HTR-8/SVneo (cell line): ENCODE measurements at regions not wholly inside any gene's neighbourhood (a gene's known extent, or its start where the extent isn't known, plus 50 kb on each side); places are given as distances from the start of the nearest gene placed in this dataset.
A peak's percentile ranks its signal among the peaks of the same experiment; 100 is the strongest.

Source experiments
- DNase-seq: peaks from one replicate; pipeline ENCODE4 v3.0.0; 2011; ENCODE audit warnings: low spot score, mixed read lengths; ENCODE audit not compliant: insufficient read length
- FAIRE-seq: peaks from 2 replicates; lab custom pipeline; 2011; peaks lifted over from hg19 to GRCh38; lab: Jason Lieb, UNC

DNA sequence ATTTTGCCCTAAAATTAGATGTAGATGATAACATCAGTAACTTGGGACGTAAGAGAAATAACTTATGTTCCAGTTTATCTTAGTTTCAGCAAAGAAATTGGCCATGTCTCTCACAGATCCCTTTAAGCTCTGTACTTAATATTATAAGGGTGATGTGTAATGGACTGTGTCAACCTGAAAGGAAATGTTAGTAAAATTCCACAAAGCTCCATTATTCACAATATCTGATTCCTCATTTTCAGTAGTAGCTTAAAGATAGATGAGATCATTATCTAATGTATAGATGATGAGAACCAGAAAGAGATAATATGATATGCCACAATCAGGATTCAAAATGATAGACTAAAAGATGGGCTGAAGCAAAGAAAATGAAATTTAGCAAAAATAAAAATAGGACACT lies 316.8 kb upstream of the CHRM2 start:
- FAIRE-seq, result no peak

DNA sequence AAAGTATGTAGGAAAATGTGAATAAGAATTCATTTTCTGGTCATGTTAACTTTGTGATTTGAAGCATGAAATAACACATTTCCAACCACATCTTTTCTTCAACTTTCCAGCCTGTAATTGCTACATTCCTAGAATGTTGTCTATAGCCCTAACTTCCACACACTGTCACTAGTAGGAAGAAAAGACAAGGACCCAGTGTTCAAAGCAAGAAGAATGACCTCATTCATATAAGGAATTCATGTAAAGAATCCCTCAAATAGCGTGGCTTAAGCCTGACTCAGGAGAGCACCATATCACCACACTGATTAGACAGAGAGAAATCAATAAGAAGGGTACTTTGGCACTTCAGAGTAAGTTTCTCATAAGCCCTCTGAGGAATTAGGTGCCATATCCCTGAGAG lies 318.7 kb upstream of the CHRM2 start:
- DNase-seq (no peak), FAIRE-seq (no peak)

More for the DNA sequence above, 316.8 kb upstream of the CHRM2 start:
- no peak for DNase-seq

DNA sequence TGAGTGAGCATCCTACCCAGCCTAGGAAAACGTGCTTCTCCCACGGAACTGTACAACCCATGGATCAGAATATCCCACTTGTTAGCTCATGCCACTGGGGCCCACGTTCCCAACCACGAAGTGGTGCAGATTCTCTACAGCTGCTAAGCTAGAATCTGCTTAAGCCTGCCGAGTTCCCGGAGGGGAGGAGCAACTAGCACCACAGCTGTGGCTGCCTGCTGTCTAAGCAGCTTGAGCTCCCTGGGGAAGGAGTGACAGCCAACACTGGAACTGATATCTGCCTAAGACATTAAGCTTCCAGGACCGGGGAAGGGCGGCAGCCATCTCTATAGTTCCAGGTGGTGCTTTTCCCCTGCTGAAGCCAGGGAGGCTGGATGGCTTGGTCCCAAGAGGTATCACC lies 334.7 kb upstream of the CHRM2 start:
- FAIRE-seq (no peak), DNase-seq (no peak)

DNA sequence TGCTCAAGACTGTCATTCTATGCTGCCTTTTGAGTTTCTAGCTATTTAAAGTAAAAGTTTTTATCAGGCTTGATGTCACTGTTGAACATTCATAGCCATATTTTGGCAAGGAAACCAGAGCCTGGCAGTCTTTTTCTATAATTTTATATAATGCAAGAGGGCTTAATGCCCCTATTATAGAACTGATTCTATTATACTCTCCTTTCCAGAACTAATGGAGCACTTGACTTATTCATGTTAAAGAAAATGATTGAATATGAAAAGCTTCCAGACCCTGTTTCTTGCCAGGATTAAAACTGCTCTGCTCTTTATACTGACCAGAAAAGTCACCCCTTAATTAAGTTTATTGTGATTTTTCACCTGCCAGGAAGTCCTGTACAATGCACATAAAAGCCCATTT lies 337.6 kb upstream of the CHRM2 start:
- DNase-seq (no peak), FAIRE-seq (no peak)

DNA sequence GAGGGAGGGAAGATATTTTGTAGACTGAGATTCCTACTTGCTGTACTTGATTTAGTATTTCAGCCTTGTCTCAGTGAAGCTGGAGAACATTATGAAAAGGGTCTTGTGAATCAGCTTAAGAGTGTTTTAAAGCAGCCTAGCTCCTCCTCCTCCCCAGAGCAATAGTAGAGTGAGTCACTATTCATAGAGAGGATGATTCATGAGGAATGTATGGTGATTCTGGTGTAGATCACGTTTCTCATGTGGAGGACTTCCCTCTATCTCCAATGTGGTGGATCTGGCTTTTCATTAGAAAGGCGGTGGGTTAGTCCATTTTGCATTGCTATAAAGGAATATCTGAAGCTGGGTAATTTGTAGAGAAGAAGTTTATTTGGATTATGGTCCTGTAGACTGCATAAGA lies 340.1 kb upstream of the CHRM2 start:
- DNase-seq (peak; percentile 46), FAIRE-seq (no peak)

DNA sequence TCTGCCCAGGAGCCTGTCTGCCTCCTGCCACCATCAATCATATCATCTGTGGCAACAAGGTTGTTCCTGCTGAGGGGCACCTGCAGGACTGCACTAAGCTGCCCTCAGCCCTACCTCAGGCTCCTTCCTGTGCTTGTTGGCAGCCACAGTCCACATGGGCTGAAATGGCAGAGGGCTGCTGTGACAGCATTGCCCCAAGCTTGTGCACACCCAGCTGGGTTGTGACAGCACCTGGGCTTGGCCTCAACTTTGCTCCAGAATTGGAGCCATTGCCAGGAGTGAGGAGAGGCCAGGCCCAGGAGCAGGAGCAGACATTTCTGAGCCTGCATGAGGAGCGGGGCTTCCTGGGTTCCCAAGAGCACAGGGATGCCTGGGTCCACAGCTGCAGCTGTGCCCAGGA lies 340.9 kb upstream of the CHRM2 start:
- no peak for FAIRE-seq
- DNase-seq, result no peak

DNA sequence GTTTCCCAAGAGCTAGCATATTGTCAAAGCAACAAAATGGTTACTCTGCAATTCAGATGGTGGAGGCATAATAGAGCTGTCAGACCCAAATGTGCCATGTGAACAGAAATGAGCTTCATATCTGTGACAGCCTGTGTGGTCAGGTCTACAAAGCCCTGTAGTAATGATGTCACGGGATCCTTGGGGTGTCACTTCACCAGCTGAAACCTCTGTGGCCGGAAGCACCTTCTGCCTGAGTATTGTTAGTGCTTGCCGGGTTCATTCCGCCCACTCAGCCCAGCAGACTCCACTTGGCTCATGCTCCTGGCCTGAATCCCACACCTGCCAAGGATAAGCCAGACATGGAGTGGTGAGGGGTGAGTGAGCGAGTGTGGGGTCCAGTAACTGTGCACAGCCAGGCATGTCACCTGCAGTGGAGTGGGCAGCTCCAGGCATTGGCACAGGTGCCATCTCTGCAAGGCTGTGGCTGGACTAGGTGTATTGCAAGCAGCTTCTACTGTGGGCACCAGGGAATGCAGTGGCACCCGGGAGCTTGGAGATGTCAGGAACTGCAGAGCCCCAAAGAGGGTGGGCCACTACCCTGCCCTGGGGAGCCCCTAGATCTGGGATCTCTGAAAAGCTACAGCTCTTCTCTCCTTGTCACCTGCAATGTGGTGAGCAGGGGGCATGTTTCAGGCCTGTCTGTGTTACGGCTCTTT lies 341.9 kb upstream of the CHRM2 start:
- no peak for FAIRE-seq
- no peak for DNase-seq

DNA sequence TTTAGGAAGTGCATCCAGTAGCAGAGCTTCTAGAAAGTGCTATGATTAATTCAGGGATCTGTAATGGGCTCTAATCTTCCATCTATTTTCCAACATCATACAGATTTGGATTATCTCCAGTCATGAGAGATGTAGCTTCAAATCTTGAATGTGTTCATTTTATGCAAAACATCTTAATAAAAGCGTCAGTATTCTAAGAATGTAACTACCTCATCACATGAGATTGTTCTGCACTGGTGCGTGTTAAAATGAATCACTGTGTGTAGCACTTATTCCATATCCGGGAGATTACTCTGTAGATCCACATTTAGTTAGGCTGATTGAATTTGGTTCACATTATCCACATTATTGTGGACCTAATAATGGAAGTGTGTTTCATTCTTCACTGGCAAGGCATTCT lies 344.9 kb upstream of the CHRM2 start:
- no peak for FAIRE-seq
- DNase-seq, result no peak

DNA sequence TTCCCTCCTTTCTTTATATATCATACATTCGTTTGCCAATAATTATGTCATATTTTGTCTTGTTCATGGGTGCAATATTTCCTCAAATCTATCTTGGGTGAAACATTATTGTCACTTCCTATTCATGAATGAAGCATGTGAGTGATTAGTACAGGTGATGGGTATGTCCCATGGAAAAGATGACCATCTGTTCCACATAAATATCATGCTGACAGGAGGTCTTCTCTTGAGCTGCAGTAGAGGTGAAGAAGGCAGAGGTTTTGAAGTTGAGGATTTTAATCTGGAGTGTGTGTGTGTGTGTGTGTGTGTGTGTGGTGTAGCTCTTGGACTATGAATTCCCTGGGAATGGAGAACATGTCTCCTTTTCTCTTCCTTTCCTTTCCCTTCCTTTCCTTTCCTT lies 350.5 kb upstream of the CHRM2 start:
- DNase-seq (no peak), FAIRE-seq (no peak)

DNA sequence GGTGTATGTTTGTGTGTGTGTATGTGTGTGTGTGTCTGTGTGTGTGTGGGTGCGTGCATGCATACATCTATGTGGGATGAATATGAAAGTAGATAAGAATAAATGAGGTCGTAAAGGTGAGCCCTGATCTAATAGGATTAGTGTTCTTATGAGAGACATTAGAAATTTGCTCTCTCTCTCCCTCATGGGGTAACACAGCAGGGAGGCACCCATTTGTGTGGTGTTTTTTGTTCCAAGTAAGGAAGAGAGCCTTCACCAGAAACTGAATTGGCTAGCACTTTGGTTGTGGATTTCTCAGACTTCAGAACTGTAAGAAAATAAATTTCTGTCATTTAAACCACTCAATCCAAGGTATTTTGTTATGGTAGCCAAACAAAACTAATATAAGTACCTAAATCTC lies 353.7 kb upstream of the CHRM2 start:
- DNase-seq (no peak), FAIRE-seq (no peak)

DNA sequence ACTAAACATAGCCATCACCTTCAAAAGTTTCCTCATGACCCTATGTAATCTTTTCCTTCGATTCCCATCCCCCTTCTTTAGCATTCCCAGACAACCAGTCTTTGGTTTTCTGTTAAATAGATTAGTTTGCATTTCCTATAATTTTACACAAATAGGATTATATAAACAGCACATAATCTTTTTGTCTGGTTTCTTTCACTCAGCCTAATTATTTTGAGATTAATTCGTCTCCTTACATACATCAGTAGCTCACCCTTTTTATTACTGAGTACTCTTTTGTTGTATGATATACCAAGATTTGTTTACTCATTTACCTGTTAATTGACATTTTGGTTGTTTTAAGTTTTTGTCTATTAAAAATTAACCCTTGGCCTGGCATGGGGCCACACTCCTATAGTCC lies 354.7 kb upstream of the CHRM2 start:
- DNase-seq, result no peak
- no peak for FAIRE-seq

DNA sequence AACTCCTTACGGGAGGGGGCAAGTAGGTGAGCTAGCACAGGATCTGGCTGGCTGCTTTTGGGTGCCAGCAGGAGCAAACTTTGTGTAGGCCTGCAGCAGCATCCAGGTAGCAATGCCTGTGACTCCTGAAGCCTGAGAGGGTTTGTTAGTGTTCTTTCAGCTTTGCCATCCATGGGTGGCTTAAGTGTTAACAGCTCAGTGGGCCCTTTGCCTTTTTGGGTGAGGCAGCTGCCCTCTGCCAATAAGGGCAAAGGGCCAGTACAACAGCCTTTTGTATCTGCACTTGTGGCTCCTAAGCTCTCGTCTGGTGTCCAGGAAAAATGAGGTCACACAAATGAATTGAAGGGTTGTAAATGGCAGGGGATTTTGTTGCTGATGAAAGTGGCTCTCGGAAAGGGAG lies 359.0 kb upstream of the CHRM2 start:
- DNase-seq (no peak), FAIRE-seq (no peak)

DNA sequence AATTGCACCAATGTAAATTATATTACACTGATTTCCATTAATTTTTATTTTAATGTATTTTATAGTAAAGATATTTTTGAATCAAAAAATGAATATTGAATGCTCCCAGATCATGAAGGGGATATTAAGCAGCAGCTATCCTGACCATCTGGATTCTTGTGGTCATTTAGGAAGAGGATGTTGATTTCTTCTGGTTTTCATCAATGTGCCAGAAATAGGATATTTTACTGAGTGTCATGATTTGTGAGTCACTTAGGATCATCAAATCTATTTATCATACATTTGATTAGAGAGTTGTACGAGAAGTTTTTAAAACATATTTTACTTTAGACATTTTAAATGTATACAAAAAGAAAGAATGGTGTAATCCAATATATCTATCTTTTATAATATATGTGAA lies 366.3 kb upstream of the CHRM2 start:
- no peak for DNase-seq
- FAIRE-seq, result no peak

DNA sequence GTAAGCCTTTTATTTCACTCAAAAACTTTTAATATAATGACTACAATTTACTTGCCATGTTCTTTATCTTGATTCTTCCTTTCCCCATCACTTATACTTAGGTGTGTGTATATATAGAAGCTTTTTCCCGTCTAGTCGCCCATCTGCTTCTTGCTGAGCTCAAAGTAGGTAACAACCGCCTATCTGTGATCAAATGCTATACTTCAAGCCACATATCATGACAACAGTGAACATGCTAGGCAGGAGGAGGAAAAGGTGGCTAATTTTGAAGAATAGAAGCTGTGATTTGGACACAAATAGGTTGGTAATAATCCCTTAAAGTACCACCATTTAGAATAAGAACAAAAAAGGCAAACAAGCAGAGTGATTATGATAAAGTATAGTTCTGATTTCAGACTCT lies 367.3 kb upstream of the CHRM2 start:
- FAIRE-seq (no peak), DNase-seq (no peak)

DNA sequence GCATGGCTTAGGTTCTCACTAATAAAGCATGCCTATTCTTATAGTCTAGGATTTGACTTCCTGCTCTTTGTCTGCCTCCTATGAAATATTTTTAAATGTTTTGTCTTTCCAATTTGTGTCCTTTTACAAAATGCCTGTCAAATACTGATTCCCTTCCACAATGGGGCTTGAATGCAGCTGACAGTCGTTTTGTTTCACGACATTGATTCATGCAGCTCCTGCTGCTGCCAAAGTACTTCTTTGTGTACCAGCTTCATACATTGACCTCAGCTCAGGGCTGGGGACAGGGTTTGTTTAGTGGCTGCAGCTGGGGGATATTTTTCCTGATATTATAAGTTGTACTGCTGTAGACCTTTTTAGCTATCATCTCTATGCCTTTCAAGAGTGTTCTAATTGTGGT lies 371.9 kb upstream of the CHRM2 start:
- DNase-seq (no peak), FAIRE-seq (no peak)

DNA sequence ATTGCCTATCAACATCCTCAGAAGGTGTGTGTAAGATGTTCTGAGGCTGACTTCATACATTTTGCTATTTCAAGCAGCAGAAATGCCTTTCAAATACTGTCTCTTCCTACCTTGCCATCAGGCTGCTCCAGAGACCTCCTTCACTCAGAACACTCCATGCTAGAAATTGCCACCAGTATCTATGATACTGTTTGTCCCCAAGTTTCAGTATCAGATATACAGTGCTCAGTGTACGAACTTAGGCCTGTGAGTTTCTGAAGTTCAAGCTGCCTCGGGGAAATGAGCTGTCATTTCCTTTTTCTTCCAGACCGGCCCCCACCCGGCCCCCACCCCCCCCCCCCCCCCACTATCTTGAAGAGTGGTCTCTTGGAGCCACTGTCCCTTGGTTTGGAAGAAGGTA lies 373.4 kb upstream of the CHRM2 start:
- FAIRE-seq (no peak), DNase-seq (no peak)

DNA sequence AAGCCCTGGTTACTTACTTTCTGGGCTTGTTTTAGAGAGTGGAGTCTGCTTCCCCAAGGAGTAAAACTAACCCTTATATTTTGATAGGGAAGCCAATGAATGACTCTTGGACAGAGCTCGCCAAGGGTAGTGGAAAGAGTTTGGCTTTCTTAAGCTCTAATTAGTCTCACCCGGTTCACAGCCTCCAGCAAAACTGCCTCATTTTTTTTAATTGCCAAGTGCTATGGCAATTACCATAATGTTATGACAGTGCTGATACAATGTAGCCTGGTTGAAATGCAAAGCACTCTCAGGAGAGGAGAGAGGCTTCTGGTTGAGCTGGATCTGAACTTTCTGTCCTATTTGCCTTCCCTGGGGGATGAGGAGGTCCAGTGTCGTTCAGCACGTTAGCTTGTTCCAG lies 376.1 kb upstream of the CHRM2 start:
- FAIRE-seq (no peak), DNase-seq (no peak)

DNA sequence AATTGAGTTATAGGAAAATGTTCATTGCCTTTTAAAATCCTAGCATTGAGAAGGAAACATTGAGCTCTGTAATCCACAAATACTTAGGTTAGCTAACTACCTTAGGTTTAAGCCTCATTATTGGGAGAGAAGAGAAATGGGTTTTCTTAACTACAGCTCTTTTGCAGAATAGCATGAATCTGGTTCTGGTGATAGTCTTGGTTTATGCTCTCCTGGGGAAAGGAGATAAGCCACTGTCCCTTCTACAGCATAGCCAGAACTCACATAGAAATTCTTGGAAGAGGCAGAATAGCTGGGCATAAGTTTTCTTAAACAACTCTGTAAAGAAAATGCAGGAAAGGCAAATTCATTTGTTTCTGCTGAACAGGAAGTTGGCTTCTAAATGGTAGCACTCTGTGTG lies 378.6 kb upstream of the CHRM2 start:
- DNase-seq (no peak), FAIRE-seq (no peak)

DNA sequence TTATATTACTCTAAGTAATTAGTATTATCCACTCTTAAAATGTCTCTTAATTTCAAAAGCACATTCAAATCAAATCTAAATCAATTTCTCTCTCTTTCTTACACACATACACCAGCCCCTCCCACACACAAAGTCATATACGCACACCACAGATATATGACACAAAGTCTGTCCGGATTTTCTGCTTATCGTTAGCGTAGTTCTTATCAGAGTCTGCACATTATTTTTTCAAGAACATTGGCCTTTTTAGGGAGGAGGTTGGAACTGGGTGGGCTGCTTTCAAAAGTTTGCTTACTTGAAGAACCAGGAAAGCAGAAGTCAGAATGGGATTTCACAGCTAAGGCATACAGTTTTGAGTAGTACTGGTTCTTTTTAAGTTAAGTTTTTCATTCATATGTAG lies 387.6 kb upstream of the CHRM2 start:
- DNase-seq, result no peak

DNA sequence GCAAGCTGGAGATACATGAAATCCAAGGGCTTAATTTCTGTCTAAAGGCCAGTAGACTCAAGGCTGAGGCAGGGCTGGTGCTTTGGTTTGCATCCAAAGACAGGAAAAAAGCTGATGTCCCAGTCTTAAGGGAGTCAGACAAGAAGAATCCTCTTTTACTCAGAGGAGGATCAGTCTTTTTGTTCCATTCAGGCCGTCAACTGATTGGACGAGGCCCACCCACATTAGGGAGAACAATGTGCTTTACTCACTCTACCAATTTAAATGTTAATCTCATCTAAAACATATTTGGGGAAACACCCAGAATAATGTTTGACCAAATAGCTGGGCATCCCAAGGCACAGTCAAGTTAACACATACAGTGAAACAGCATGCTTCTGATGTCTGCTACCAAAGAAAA lies 388.5 kb upstream of the CHRM2 start:
- FAIRE-seq, result no peak

More for the DNA sequence above, 387.6 kb upstream of the CHRM2 start:
- FAIRE-seq, result no peak

DNA sequence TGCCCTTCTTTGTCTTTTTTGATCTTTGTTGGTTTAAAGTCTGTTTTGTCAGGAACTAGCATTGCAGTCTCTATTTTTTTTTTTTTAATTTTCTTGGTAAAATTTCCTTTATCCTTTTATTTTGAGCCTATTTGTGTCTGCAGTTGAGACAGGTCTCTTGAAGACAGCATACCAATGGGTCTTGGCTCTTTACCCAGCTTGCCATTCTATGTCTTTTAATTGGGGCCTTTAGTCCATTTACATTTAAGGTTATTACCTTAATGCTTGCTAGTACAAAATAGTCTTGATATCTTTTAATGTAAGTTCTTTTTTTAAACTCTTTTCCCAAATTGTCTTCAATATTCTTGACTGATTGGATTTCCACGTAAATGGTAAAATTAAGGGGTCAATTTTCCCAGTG lies 398.3 kb upstream of the CHRM2 start:
- DNase-seq (no peak), FAIRE-seq (no peak)

More for the DNA sequence above, 388.5 kb upstream of the CHRM2 start:
- no peak for DNase-seq

DNA sequence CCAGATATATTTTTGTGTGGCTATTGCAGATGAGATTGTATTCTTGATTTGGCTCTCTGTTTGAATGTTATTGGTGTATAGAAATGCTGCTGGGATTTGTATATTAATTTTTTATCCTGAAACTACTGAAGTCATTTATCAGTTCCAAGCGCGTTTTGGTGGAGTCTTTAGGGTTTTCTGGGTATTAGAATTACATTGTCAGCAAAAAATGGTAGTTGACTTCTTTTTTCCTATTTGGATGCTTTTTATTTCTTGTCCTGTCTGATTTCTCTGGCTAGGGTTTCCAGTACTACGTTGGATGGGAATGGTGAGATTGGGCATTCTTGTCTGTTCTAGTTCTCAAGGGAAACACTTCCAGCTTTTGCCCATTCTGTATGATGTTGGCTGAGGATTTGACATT lies 415.5 kb upstream of the CHRM2 start:
- no peak for FAIRE-seq

DNA sequence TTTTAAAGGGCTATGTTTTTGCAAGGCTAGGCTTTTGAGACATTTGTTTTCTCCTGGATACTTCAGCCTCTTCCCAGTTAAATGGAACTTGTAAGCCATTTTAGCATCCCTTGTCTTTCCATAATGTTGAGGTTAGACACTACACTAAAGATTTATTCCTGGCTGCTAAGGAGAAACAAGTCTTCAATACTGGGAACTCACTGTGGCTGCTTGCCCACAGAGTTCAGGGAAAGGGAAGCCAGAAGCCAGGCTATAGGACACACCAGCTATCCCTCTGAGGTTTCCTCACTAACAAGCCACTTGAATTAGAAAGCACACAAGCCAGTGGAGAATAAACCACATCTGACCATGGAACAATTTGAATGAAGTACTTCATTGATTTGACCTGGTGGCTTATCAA lies 421.7 kb upstream of the CHRM2 start:
- DNase-seq, result no peak
- FAIRE-seq, result no peak

More for the DNA sequence above, 415.5 kb upstream of the CHRM2 start:
- DNase-seq, result no peak
